GM20431 (cell line): ENCODE measurements at regions not wholly inside any gene's neighbourhood (a gene's known extent, or its start where the extent isn't known, plus 50 kb on each side); places are given as distances from the start of the nearest gene placed in this dataset.

Experiments used
- in situ Hi-C: fragments of 300-500 bp; cut with MseI, MboI; formaldehyde crosslinking; loops from one replicate; pipeline ENCODE4 v1.15.0; 2020; ENCODE audit warnings: low sequenced_read_pairs; ENCODE audit not compliant: unreplicated experiment

DNA sequence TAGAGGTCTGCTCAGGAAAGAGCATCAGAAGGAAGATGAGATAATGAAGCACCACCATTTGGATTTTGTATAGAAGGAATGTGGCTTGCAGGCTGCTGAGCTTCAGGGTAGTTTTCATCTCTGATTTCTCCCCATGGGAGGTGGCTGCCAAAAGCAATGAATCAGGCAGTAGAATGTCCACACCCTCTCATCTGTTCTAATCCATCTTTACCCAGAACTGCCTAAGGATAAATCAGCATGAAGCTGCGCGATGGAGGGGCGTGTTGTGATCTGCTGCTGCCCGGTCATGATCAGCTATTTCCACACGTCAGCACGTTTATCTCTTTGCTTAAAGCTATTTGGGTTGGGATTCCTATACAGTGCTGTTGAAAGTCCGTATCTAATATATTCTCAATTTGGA is 295.4 kb downstream of the FOXA2 start:
- in situ Hi-C loops = no loop called here

DNA sequence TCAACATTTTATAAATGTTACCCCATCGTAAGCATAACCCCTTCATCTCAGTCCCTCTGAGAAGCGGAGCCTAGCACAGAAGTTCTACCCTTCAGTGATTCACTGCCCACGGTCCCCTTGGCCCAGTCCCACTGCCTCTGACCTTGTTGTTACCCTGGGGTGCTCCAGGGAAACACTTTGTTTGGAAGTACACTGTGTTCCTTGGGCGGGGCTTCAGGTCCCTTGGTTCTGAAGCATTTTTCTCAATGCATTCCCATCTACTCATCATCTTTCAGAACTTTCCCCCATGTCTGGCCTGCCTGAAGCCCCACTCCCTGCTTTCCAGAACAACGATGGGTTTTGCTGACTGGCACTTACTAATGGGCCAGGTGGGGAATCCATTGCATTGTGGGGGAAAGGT is 296.2 kb downstream of the FOXA2 start:
- in situ Hi-C loops = no loop called here

DNA sequence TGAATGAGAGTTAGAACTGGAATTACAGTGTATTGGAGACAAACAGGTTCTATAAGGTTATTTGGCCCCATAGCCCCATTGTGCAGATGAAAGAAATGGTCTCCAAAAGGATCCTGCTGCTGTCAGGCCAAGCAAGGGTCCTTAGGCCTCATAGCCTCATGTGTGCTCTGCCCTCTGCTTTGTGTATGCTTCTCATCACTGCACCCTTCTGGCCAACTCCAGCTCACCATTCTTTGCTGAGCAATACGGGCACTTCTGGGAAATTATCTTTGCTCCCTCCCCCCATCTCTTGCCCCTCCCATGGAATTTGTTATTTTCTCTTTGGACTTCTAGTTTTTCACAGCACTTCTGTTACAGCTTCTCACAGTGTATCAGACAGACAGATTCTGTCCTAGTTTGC is 298.8 kb downstream of the FOXA2 start:
- in situ Hi-C loops = no loop called here

GRCh38 chr20:22282696-22283095 is 301.7 kb downstream of the FOXA2 start:
- in situ Hi-C loops = no loop called here

DNA sequence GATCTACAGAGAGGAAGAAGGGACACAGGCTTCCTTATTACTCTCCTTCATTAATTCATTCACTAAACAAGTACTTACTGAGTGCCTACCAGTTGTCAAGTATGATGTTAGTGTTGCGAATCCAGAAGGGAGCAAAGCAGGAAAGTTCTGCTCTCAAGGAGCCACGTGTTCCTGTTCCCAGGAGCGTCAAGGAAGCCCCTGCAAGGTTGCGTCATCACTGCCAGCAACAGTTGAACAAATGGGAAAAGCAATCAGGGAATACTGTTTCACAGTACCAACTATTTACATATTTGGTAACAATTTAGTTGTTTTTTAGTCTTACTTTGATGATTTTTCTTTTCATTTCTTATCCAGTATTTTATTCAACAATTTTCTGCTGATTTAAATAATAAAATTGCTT is 310.0 kb downstream of the FOXA2 start:
- in situ Hi-C loops = no loop called here

- in situ Hi-C loops = no loop called here
Observed at GRCh38 chr20:22268675-22269074, 315.7 kb downstream of the FOXA2 start.

- in situ Hi-C loops = no loop called here
Observed at GRCh38 chr20:22264917-22265316, 319.5 kb downstream of the FOXA2 start.

DNA sequence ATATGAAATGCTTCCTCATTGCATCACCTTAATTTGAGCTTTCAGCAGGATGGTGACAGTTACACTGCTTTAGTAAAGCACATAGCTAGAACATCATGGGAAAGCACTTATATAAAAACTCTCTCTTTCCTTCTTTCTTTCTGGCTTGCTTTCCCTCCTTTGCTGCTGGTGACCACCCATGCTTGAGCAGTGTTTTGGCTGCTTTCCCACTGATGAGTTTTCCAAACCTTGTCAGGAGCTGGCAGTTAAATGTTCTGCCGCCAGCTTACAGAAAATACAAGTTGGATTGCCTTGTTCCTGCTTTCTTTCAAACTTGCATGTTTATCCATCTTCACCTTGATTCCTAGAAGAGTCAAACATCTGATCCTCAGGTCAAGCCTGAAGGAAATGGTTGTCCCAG is 323.9 kb downstream of the FOXA2 start:
- in situ Hi-C loops = no loop called here

GRCh38 chr20:22257912-22258311 is 326.5 kb downstream of the FOXA2 start:
- in situ Hi-C loops = no loop called here

- in situ Hi-C loops = no loop called here
Observed at GRCh38 chr20:22248051-22248667, 336.2 kb downstream of the FOXA2 start.

GRCh38 chr20:22245139-22245538 is 339.2 kb downstream of the FOXA2 start:
- in situ Hi-C loops = no loop called here

DNA sequence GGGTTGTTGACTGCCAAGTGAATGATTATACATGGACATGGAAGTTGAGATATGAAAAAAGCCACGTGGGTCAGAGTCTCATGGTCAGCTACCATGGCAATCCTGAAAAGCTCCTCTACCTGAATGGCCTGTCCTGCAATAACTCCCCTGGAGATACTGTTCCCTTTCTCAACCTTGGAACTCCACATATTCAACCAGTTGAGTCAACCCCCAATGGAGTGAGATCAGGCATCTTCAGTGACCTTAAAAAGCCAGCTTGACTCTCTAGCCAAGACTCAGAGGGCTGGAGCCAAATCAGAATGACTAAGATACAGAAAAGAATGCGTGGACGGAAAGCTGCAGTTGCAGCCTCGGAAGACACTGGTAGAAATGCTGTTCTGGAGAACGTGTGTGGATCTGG is 341.3 kb downstream of the FOXA2 start:
- in situ Hi-C loops = no loop called here

GRCh38 chr20:22241609-22242008 is 342.8 kb downstream of the FOXA2 start:
- in situ Hi-C loops = no loop called here

DNA sequence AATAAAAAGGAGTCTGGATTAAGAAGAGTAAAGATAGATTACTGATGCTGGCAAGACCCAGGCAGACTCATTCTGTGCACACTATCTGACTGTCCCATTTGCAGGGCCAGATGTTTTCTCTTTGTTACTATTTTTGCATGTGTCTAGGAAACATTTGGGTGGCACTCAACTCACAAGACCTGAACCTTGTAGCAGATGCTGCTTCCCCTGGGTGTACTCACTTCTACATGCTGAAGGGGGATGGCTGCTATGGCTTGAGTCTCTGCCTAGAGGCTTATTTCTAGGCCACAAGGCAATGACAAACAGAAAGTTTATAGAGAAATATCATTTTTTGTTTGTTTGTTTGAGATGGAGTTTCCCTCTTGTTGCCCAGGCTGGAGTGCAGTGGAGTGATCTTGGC is 351.4 kb downstream of the FOXA2 start:
- in situ Hi-C loops = no loop called here

DNA sequence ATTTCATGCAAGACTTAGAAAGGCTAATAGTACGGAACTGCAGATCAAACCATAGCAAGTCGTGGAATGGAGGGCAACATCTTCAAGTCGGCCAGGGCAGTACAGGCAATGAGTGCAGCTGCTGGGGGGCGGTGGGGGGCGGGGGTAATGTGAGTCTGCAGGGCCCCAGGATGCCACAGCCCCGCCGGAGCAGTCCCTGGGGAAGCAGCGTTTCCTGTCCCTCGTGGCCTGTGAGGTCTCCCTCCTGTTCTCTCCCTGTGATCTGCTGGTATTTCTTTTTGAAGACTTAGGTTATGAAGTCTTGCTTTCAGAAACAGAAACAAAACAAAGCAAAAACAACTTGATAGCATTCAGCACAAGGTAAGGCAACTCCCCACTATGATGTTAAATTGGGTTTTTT is 351.9 kb downstream of the FOXA2 start:
- in situ Hi-C loops = no loop called here

GRCh38 chr20:22226849-22227700 is 357.3 kb downstream of the FOXA2 start:
- in situ Hi-C loops = no loop called here

GRCh38 chr20:22223236-22223635 is 361.1 kb downstream of the FOXA2 start:
- in situ Hi-C loops = no loop called here

DNA sequence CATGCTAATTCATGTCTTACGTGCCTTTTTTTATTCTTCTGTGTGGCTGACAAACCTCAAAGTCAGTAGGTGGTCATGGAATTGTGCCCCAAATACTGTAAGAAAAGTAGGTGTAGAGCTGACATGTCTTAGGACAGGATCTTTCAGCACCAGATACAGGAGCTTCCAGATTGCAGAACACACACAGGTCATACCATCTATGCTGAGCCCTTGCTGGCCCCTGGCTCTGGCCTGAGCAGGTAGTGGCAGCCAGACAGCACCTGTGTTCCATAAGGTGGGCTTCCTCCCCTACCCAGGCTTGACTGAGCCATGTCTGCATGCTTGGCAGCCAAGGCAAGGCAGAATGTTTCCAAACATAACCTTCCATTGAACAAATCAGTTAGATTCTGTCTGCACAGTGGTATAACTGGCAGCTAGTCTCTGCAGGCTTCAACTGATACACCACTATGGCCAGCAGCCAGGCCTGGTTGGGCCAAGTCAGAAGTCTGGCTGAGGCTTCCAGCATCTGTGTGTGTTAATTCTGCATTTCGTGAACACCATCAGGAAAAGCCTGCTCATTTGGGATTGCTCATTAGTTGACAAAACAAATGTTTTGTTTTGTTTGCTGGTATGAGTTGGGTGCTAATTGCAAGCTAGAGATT is 366.5 kb downstream of the FOXA2 start:
- in situ Hi-C loops = no loop called here

DNA sequence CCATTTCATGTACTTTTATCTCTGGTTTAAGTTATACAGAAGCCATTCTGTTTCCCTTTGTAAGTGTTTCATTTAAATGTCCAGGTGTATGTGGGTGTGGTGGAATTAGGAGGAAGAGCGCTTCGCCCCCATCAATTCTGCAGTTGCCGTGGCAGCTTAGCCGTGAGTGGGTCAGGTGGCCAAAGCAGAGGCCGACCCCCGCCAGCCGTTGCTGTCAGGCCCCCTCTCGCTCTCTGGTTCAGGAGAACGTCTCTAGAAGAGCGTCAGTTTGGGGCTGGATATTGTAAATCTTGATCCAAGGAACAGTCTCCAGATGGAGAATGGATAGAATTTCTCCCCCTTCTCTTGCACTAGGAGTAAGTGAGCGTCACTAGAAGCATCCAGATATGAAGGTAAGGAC is 367.4 kb downstream of the FOXA2 start:
- in situ Hi-C loops = no loop called here

- in situ Hi-C loops = no loop called here
Observed at GRCh38 chr20:22214296-22214695, 370.1 kb downstream of the FOXA2 start.

- in situ Hi-C loops = no loop called here
Observed at GRCh38 chr20:22213271-22213670, 371.1 kb downstream of the FOXA2 start.
